ENCODE measurements at regions not wholly inside any gene's neighbourhood (a gene's known extent, or its start where the extent isn't known, plus 50 kb on each side); places are given as distances from the start of the nearest gene placed in this dataset.
"Not testable (repeated sequence)": the region's sequence is repeated elsewhere in the genome, so short reads cannot be mapped to it uniquely, and the experiment has no call there.

DNA sequence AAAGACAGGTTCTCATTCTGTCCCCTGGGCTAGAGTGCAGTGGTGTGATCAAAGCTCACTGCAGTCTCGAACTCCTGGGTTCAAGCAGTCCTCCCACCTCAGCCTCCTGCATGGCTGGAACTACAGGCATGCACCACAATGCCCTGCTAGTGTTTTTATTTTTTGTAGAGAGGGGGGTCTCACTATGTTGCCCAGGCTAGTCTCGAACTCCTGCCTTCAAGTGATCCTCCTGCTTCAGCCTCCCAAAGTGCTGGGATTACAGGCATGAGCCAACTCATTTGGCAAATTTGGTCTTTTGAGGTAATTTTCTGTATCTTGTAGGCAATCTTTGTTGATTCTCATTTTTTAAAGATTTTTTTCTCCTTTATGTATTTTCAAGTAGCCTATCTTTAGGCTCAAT is 205.7 kb downstream of the ZIC5 start:
- DNase-seq = no peak

DNA sequence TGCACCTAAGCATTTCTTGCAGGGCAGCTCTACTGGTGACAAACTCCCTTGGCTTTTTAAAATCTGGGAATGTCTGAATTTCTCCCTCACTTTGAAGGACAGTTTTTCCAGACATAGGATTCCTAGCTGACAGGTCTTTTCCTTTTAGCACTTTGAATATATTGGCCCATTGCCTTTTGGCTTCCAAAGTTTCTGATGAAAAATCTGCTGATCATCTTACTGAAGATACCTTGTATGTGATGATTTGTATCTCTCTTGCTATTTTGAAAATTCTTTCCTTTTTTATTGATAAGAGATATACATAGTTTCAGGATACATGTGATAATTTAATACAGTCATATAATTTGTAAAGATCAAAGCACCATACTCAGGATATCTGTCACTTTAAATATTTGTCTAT is 211.1 kb downstream of the ZIC5 start:
- DNase-seq = no peak

DNA sequence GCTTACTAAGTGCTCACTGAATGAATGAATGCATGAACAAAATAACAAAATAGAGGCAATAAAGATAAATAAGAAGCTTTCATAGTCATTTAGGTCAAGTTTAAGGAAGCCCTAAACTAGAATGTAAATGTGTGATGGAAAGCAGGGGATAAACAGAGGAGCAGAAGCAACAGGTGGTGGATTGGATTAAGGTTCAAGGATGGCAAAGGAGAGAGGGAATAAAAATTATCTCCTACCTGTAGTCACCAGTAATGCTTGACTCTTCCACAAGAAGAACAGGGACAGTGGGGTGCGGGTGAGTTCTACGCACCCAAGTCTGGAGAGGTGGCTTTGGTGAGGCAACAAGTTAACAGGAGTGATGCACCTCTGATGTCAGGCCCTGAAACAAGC is 212.4 kb downstream of the ZIC5 start:
- no peak for DNase-seq

DNA sequence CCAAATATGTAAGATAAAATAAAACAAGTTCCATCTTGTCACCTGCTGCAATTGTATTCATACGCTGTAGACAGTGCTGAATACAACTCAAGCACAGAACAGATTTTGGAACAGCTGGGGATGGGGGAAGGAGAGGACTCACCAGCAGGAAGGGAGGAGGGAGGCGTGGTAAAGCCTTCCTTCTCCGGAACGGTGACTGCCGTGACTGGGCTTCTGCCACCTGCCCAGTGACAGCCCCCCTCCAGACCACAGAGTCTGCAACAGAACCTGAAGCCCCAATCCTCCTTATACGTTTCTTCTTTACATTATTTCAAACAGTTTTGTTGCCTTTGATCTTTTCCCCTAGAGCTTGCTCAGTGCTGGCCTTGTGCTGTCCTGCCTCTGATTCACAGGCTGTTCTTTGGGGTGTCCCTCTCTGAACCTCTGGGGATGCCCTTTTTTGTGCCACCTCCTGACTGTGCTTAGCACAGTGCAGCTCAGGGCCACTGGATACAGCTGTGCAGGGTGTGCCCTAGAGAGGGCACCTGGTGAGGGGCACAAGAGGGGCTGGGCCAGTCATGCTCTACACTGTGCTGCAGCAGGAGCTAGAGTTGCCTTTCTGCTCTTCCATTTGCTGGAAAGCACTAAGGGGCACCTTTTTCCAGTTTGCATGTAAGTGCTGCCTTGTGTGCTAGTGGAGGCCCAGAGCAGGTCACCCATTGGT is 213.0 kb downstream of the ZIC5 start:
- no peak for DNase-seq

DNA sequence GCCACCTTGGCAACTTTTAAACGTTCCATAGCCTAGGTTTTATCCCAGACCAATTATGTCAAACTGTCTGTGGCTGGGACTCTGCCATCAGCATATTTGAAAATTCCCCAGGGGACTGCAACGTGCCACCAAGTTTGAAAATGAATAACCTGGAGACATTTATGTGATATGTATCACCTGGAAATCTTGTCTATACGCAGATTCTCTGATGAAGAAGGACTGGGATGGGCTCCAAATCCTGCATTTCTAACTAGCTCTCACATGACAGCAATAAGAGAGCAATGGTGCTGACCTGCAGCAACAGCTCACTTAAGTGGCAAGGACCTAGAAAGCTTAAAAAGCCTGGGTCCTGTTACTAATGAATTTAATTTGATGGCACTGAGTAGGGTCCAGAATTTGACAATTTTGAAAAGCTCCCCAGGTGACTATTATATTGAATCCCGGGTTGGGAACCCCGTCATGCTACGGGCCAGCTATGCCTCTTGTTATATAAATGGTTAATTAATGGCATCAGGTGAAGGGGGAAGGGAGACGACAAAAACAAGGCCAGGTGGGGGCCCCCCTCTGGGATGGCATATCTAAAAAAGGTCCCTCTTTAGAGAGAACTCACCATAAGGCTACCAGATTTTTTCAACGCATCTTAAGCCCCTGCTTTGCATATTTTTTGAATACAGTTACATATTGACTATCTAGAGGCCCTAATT is 213.7 kb downstream of the ZIC5 start:
- no peak for DNase-seq

DNA sequence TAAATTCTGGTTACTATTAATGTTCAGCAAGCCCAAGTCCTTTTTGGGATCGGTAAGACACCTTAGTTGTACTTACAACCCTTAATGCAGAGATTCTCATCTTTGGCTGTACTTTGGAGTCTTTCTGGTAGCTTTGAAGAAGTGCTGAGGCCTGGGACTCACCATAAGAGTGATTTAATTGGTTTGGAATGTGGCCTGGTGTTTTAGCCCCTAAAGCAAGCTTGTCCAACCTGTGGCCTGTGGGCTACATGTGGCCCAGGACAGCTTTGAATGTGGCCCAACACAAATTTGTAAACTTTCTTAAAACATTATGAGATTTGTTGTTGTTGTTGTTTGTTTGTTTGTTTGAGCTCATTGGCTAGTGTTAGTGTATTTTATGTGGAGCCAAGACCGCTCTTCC is 215.3 kb downstream of the ZIC5 start:
- no peak for DNase-seq

DNA sequence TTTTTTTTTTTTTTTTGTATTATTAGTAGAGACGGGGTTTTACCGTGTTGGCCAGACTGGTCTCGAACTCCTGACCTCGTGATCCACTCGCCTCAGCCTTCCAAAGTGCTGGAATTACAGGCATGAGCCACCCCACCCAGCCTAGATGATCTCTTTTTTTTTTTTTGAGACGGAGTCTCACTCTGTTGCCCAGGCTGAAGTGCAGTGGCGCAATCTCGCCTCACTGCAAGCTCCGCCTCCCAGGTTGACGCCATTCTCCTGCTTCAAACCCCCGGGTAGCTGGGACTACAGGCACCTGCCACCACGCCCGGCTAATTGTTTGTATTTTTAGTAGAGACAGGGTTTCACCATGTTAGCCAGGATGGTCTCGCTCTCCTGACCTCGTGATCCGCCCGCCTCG is 216.8 kb downstream of the ZIC5 start:
- not testable (repeated sequence) for DNase-seq

DNA sequence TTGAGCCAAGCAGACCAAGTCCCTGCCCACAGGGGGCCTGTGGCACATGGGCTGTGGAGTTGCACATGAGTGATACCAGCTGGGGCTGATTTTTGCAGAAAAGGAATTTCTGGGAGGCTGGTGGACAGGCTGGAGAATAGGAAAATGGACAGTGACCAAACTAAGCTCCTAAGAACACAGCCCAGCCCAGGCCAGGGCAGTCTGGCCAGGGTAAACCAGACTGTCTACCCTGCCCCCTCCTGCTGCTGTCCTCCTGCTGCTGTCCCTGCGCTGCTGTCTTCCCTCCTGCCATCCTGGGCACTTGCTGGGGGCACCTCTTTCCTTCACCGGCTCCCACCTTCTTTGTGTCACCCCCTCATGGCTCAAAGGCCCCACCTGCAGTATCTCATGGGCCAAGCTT is 219.2 kb downstream of the ZIC5 start:
- no peak for DNase-seq

DNA sequence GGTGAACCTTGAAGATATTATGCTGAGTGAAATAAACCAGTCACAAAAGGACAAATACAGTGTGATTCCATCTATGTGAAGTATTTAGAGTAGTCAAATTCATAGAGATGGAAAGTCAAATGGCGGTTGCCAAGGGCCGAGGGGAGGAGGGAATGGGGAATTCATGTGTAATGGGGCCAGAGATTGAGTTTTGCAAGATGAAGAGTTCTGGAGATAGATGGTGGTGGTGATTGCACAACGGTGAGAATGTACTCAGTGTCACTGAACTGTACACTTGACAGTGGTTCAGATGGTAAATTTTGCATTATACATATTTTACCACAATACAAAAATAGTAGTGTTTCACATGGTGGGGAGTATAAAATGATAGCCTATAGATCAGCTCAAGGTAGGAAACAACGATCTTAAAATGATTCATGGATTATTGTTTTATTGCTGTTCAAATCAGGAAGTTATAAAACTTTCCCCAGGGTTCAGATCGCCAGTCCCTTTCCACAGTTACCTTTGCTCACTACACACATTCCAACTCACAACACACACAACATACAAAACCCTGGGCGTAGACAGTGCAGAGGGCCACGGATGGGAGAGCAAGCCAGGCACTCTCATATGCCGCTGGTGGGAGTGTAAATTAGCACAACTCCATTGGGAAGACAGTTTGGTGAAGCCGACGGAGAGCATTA is 219.9 kb downstream of the ZIC5 start:
- DNase-seq = no peak

DNA sequence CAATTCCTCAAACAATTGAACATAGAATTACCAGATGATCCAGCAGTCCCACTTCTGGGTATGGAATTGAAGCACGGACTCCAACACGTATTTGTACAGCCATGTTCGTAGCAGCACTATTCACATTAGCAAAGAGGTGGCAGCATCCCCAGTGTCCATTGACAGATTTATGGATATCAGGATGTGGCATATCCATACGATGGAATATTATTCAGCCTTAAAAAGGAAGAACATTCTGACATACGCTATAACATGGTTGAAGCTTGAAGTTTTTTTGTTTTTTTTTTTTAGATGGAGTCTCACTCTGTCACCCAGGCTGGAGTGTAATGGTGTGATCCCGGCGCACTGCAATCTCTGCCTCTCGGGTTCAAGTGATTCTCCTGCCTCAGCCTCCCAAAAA is 220.6 kb downstream of the ZIC5 start:
- DNase-seq = no peak

DNA sequence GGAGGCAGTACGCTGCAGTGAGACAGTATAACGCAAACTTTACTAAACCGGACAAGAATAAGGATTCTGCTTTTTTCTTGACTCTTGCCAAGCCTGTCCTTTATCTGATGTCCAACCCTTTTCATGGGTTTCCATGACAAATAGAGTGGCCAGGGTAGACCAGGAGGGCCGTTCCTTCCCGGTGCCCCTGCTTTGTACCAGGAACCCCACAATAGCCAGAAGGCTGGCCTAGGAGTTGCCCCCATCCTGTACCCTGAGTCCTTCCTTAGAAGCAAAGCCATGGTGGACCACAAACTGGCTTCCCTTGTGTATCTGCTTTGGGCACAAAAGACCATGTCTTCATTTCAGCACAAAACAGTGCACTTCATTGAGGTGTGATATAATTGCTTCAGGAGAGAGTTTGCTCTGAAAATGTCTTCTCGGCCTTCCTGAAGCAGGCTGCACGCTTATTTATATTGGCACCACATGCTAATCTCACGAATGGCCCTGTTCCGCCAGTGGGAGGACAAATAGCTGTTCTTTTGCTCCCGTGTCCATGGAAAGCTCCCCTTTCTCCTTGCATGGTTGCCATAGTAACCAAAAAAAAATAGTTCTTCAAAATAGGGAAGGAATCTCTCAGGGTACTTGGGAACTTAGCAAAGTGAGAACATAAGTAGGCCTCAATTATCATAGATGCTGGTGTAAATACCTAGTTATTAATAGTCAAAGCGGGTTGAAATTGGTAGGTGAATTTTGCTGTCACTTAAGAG is 222.1 kb downstream of the ZIC5 start:
- DNase-seq = no peak

DNA sequence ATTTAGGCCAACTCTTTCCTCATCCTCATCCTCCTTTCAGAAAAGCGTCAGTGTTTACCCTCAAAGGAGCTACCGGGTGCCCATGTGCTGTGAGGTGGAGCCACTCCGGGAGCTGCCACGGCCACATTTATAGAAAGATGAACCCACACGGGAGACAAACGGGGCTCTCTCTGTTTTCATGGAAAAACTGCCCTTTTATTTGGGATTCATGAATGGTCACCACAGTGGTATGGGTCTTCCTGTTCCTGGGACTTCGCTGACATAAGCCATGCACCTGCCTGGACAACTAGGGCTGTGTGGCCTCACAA is 224.2 kb downstream of the ZIC5 start:
- no peak for DNase-seq

DNA sequence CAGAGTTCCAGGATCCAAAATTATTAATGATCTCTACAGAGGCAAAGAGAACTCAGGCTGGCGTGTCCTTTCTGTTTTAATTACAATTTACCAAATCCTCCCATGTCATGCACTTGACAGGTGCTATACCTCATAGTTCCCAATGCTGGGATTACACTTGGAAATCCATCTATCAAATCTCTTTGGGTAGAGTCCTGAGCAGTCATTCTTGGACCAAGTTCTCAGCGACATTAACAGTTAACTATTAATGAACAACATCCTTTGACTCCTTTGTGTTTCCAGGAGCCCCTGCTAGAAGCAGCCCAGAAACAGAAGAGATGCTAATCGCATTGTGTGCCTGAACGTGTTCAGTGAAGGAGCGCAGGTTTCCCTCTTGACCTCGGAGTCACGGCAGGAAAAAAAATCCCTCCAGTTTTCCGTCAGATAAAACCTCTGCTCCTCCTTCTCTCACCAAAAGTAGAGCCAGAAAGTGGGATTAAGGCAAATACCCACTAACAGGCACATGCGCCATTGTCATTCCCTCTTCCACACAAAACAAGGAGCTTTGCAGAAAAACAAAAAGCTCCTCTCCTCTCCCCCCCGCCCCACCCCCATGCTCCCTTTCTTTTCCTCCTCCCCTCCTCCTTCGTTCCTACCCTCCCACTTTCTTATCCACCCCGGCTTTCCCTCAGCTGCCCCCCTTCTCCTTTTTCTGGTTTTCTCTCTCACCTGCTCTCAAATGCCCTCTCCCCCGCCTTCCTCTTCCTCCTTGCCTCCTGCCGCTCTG is 224.7 kb downstream of the ZIC5 start:
- DNase-seq = no peak

DNA sequence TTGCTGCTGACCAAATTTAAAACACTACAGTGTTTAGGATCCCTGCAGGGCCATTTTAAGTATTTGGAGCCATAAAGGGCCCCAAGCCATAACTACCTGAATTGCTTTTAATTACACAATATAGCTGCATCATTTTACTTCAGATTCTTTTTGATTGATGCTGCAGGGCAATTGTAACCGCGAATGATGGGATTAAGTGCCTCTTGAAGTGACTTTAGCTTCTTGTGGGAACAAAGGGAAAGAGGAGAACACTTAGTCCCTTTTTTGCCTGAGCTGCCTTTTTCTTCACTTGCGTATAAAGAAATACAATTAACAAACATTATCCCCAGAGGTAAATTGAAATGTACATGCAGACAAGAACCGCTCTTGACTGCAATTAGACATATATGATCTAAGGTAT is 228.5 kb downstream of the ZIC5 start:
- no peak for DNase-seq

DNA sequence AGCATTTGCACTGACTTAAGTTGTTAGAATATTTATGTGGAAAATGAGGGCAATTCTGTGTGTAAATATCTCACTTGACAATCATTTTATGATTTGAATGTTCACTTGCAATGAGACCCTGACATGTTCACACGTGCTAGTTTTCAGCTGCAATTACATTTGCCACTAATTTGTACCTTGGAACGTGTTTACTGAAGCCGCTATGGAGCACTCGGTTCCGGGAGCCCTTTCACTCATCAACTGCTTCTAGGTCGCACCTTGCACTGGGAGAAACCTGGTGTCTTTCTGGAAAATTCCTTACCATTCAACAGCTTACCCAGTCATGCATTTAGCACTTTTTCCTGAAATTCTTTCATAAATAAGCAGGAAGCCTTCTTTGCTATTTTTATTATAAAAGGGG is 229.6 kb downstream of the ZIC5 start:
- DNase-seq = no peak

DNA sequence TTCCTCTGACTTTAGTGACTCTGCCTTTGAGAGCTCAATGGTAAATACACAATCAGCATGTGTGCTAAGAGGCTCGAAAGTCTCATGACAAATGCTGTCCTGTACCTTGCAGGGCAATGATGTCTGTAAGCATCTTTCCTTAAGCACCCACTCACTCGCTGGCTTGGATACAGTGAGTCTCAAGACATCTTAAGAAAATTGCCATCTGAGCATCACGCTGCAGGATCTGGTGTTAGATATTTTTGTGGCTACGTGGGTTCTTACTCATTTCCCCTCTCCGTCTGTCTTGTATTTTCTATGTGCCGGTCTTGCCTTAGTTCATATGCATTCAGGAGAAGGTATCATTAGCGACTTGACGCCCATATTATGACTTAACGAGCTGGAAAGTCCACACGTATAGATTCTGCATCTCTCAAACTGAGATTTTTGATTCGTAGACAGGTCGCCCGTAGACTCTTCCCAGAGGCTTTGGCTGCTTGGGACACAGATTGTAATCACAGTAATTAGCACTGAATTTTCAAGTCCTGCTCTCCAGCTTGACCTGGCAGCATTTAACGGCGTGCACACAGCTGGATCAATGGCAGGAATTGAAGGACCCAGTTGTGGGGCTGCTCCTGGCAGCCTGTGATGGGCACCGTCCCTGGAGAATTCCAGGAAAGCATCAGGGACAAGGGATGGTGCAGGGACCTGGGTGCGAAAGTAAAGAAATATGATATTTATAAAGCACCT is 231.2 kb downstream of the ZIC5 start:
- DNase-seq = no peak

DNA sequence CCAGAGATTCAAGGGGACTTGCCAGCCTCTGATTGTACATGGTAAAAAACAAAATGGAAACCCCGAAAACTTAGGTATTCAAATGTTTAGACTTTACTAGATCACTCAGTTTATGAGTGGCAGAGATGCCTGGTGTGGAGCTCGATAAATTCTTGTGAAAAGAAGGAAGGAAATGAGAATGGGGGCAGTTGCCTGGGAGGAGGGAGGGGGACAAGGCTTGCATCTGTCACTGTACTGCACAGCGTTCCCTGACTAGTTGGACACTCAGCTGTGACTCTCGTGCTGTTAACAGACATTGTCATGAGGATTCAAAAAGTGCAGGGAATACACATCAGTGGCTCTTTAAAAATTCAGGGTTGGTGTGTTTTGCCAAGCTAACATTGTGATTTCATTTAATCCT is 232.9 kb downstream of the ZIC5 start:
- no peak for DNase-seq

DNA sequence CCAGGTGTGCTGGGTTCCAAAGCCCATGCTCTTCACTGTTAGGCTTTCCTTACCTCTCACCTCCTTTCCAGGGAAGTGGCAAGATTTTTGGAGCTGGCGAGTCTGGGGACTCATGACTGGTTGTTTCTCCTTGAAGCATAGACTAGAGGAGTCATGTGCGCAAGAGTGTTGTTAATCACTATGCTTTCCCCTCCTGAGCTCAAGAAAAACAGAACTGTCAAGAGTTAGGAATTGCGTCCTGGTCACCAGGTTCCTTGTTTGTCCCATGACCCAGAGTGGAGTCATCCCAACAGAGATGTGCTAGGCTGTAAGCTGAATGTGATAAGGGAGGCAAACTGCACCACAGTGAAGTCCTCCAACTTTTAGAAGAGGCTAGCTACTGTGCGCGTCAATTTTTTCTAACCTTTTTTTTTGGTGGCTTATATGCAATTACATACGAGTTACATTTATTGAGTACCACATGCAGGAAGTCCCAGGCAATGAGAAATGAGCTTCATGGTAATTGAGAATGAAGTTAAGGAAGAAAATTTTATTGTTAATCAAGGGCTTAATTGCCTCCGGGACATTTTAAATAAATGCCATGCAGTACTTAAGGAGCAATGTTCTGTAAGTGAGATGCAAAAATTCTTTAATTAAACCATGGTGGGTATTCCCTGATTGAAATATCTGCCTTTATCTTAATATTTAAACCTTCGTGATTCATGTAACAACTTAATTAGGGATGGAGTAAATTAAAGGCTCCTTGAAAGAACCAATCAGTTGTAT is 233.9 kb downstream of the ZIC5 start:
- no peak for DNase-seq

DNA sequence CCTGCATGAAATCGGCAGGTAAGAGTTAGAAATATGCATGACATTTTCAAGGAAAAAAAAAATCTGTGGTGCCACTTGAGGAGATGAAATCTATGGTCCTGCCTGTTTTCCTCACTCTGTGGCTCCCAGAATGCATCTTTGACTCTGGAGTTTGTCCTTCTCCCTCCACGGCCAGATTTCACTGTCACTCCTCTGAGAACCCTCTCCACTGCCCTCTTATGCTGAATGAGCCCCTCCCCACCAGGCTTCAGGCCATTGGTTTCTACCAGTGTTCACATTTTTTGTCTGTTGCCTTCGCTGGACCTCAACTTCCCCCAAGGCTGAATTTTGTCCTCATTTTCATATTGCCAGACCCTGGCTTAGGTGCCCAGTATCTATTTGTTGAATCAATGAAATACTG is 235.0 kb downstream of the ZIC5 start:
- DNase-seq = no peak

DNA sequence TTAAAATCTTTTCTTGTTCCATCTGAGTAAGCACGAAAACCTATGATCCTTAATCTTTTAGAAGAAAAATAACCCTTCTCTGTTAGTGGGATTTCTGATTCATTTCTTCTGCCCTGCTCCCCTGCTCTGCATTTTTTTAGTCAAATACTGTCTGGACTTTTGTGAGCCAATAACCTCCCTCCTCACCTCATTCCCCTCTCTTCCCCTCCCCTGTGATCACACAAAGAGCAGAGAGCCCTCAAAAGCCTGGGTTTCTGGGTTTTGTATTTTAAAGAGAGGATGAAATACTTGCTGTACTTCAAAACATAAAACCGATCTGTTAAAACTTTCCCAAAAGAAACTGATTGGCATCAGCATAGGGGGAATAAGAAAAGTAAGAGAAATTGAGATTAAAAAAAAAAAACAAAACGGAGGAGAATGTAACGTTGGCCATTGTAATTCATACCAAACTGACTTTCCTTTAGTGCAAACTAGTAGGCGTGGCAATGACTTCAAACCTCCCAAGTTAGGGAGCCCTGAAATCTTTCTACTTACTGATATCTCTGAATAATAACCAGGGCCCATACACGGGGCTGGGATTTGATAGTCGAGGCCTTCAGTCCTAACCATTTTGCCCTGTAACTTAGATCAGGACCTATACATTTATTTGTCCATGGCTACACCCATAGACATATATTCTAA is 232.9 kb downstream of the TM9SF2 start:
- DNase-seq = no peak

DNA sequence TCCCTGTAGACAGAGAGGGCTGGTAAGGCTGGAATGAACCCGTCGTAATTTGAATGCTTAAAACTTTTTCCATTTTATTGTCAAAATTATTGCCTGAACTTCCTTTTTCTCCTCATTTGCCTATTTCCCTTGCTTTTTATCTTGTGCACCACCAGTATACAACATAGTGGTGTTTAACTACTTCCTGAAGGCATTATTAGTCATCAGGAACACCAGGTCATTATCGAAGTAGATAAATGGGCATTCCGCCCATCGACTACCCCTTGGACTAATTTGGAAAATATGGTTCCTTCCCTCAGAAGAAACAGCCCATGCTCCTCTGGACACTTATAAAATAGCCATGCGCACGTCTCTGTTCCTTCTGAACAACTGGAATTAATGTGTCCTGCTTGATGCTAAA is 232.1 kb downstream of the TM9SF2 start:
- DNase-seq = no peak
